NCI-H748 treated with DMSO at 0.1 percent for 48 hours (cell line): ENCODE measurements at regions not wholly inside any gene's neighbourhood (a gene's known extent, or its start where the extent isn't known, plus 50 kb on each side); places are given as distances from the start of the nearest gene placed in this dataset.
A peak's percentile ranks its signal among the peaks of the same experiment; 100 is the strongest.
"Not testable (repeated sequence)": the region's sequence is repeated elsewhere in the genome, so short reads cannot be mapped to it uniquely, and the experiment has no call there.

Experiments
- DNase-seq: peaks from one replicate; lab custom pipeline; 2025; lab: John Stamatoyannopoulos, UW

DNA sequence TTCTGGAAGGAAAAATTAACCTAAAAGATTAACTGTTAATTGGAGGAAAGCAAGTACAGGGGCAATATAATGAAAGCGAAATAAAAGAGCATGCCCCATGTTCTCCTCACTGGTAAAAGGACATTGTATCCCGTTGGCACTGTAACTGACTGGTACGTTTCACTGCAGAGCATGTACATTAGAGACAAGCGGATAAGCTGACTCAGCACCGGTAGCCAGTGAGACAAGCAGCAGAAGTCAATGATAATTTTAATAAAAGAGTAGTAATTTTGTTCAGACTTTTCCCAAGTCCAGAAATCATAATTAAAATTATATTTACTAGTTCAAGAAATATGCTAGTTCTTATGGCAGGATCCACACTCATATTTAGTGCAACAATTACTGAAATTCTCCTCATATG, 161.5 kb upstream of the VWC2 start:
- no peak for DNase-seq

DNA sequence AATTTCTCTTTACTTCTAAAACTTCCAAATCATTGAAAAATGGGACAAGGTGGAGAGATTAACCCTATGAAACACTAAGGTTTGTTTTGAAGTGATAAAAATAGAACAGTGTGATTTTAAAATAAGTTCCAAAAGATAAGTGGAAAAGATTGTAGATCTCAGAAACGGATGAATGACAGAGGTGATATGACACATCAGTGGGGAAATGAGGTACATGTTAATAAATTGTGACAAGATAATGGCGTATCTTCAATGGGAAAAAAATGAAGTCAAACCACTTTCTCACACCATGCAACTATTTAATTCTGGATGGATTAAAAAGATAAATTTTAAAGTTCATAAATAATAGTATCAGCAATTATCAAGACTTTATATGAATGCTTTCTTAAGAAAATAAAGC, 159.7 kb upstream of the VWC2 start:
- no peak for DNase-seq

DNA sequence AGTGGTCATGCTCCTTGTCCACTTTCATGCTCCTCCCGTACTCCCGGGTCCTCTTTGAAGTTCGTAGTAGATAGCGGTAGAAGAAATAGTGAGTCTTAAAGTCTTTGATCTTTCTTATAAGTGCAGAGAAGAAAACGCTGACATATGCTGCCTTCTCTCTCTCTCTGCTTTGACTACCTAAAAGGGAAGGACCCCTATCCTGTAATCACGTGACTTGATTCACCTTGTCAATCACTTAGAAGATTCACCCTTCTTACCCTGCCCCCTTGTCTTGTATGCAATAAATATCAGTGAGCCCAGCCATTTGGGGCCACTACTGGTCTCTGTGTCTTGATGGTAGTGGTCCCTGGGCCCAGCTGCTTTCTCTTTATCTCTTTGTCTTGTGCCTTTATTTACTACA, 158.5 kb upstream of the VWC2 start:
- not testable (repeated sequence) for DNase-seq

DNA sequence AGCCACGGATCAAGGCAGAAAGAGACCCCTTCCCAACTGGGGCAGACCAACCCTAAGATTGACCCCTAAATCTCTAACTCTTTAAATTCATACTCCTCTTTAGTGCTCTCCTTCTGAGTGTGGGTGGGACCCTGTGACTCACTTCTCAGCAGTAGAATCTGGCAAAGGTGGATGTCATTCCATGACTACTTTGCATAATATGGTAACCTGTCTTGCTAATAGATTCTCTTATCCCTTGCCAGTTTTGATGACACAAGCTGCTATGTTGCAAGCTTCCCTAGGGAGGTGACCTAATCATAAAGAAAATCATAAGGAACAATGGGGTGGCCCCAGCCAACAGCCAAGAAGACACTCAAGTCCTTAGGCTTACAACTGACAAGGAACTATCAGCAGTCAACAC, 155.4 kb upstream of the VWC2 start:
- DNase-seq = no peak

DNA sequence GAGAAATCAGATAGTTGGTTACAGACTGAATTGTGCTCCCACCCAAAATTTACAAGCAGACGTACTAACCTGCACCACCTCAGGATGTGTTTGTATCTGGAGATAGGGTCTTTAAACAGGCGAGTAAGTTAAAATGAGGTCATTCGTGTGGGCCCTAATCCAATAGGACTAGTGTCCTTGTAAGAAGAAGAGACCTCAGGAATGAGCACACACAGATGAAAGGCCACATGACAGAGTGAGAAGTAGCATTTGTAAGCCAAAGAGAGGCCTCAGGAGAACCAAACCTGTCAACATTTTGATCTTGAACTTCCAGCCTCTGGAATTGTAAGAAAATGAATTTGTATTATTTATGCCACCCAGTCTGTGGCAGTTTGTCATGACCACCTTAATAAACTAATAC, 149.5 kb upstream of the VWC2 start:
- no peak for DNase-seq

DNA sequence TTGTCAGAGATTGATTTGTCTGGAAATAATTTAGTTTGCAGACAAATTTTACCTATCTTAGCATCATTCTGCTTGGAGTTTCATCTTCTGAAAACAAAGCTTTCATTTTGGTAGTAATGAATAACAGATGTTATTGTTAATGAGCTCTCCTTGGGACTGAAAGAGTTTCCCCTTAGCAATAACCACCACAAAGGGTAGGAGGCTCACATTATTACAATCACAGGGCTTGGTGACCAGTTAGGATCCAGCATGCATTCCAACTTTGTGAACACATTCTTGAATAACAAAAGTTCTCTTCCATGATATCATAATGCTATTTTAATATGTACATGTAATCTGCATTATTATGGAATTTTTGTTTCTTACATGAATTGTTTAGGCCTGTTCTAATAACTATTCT, 148.8 kb upstream of the VWC2 start:
- DNase-seq = no peak

DNA sequence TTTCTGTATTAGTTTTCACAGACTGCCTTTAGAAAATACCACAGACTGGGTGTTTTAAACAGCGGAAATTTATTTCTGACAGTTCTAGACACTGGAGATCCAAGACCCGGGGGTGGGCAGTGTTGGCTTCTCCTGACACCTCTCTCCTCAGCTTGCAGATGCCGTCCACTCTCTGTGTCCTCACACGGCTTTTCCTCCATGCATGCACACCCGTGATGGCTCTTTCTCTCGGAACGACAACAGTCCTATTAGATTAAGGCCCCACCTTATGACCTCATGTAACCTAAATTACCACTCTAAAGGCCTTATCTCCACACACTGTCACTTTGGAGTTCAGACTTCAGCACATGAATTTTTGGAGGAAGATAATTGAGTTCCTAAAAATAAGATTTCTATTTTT, 142.9 kb upstream of the VWC2 start:
- no peak for DNase-seq

DNA sequence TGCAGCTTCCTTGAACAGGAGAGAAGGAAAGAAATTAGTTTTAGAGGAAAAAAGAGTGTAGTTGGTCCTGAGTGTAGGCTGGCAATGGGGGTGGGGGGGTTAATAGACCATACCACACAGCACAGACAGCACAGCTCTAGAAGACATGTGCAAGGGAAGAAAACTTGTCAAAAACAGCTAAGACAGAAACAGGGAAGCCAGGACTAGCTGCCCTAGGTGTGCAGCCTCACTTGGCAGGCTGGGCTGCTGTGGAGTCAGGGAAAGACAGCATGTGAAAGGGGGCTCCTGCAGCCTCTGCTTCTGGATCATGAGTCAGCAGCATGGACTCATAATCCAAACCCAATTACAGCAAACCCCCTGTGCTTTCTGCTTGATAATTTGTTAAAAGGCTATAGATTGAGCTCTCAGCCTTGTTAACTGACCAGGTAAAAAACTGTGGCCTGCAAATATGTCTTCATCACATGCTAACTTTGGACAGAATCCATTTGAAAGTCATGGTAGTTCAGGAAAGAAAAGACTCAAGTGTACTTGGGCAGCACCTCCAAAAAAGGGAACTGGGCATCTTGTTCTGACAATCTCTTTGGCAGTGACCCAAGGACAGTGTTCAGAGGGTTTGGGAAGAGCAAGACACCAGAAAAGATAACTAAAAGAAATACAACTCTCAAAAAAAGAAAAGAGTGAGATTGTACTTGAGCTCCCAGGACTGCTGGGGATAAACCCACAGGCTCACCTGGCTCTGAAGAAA, 142.2 kb upstream of the VWC2 start:
- DNase-seq = no peak

DNA sequence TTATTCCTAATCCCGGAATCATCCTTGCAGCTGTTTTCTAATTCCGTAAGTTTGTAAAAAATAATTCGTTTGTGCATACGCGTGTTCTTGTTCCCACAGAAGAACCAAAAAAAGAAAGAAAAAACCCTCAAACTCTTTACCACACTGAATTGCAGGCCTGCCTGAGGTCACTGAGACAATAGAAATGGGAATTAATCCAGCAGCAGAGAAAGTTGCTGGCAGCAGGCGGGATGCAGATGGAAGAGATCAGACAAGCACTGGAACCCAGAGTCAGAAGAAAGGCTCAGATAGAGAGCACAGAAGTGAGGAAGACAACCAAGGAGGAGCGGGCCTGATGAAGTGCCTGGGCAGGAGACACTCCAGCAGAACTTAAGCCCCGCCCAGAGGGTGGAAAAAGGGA, 141.5 kb upstream of the VWC2 start:
- no peak for DNase-seq

DNA sequence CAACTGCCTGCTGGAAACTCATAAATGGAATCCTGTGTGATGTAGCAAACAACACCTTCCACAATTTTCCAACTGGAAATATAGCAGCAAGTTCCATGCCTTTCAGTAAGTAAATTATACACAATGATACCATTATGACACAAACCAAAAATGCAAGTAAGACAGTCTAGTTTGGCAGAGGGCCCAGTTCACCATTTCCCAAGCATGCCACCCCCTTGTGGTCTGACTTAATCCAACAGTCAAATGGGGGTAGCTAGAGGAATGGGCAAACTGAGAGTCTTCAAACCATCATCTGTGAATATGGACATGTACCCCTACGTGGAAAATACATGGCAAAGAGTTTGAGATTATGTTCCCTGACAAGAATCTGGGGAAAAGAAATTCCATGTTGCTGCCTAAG, 137.6 kb upstream of the VWC2 start:
- no peak for DNase-seq

DNA sequence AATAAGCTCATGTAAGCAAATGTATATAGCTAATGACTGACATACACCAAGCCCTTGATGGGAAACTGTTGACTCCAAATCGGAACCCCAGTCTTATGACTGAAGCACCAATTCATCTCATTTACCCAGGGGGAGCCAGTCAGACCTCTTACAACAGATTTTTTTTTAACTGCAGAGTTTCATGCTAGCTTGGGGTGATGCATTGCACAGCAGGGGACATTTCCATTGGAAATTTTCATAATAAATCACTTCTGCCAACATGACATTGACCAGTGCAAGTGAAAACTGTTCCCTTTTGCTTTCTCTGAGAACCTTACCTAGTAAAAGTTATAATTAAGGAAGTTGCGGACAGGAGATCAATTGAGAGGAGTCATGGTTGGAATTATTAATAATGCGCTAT, 137.0 kb upstream of the VWC2 start:
- DNase-seq = no peak

DNA sequence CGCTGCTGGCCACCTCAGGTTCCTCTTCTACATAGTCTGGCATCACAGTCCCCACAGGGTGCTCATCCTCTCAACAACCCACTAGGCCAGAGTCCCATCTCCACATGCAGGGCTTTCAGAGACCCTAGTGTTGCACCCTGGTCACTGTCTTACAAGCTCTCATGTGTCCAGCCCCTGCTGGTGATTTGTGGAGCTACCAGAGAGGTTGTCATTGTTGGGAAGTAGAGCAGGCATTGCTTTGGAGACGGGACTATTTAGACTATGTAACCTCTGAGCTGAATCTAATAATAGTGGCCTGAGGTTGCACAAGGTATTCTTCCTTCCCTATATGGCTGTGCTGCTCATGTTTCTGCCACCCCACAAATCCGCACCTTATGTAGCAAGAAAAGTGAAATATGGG, 135.3 kb upstream of the VWC2 start:
- DNase-seq = no peak

DNA sequence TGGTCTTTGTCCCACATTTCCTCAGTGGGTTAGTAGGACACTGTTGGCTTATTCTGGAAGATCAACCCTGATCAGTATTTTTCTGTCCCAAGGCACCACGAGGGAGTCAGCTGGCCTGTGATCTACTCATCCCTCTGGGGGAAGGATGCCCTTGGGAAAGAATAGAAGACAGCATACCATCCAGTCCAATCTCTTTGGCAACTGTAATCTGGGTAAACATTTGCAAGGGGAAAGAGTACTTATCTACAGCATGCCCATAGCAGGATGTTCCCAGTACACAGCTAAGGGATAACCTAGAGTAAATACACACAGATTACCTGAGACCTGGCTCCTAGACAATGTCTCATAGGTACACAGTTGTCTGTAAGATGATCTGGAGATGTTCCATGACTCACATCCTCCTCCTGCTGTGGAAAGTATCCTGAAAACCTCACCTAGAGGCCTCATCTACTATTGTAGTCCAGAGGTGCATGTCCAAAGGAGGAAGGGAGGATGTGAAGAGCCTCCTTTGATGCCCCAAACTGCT, 134.3 kb upstream of the VWC2 start:
- DNase-seq = no peak

DNA sequence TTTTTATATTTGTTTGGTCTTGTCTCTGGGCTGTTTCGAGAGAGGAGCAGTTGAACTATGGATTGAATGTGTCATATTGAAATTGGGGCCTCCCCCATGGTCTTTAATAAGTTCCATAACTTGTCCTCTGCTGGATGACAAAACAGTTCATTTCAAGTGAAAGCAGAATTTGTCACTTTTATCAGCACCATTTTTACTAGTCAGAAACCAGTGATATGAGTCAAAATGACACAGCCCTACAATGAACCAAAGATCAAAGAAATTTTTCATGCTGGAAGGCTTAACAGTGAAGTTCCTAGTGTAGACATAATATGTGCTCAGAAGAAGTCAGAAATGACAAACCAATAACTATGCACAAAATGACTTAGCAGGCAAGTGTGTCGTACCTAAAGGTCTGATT, 133.6 kb upstream of the VWC2 start:
- no peak for DNase-seq

DNA sequence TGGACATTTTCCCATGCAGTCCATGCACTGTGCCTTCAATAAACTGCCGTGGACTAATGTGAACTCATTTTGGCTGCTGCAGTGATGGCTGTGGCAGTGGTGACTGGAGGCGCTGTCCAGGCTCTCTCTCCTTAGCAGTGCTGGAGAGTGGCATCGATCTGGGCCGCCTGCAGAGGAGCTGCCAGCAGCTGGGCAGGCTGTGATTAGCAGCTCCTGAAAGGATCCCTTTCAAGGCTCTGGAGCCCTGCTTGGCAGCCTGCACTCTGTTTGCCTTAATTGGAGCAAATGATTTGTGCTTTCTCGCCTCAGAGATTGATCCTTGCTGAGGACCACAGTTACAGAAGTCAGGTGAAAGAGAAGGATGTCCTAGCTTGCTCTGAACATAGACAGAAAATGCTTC, 130.1 kb upstream of the VWC2 start:
- no peak for DNase-seq

DNA sequence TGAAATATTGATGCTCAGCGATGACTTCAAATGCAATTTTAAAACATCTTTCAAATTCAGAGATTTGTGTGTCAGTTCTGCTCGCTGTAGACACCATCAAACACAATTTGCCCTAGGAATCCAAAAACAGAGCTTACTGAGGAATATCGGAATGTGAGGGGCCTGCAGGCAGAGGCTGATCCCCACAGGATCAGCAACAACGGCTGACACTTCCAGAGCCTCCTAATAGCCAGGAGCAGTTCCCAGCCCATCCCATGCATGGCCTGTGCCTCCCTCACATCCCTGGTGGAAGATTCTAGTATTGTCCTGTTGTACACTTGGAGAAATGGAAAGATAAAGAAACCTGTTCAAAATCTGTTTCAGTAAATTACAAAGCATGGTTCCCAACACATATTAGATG, 129.7 kb upstream of the VWC2 start:
- no peak for DNase-seq

DNA sequence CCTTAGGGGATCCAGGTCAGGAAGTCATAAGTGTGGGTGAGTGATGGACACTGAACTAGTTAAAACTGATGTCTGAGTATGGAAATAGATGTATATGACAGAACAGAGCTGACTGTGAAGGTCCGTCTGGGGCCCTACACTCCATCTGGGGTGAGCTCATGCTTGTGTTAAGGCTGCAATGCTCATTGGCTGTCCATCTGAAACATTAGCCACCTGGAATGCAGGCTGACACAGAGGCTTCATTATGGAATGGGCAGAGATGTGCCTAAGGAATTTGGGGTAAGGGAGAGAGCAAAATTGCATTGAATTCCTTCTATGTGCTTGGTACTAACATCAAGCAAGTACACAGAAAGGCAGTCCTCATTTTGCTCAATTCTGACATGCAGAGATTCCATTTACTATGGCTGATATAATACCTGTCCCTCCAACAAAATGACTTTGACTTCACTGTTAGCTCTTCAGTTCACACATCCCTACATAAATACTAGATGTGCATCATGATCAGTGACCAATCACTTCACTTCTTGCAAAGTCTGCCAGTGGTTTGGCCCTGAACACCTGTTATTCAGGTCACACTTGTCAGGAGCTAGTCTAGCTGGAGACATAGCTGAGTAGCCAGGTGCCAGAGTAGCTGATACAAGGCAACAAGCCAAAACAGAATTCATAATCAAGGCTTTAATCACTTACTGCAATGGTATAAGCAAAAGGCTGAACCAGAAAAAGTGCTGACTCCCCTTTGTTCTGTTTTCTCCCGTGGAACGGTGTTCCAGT, 128.9 kb upstream of the VWC2 start:
- no peak for DNase-seq

DNA sequence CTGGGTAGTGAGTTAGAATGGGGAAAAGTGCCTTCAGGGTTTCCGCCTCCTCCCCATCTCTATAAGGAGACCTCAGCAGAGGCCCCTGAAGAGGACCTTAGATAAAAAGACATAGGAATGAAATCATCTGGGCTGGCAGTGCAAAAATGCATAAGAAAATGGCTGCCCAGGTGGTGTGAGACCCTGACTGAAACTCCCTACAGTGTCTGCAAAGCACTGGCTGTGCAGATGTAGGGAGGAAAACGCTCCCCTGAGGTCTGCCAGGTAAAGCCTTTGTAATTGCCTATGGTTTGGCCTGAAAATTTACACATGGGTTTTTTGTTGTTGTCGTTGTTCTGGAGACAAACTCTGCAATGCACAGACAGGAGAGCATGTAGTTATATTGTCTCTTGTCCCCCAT, 128.1 kb upstream of the VWC2 start:
- no peak for DNase-seq

DNA sequence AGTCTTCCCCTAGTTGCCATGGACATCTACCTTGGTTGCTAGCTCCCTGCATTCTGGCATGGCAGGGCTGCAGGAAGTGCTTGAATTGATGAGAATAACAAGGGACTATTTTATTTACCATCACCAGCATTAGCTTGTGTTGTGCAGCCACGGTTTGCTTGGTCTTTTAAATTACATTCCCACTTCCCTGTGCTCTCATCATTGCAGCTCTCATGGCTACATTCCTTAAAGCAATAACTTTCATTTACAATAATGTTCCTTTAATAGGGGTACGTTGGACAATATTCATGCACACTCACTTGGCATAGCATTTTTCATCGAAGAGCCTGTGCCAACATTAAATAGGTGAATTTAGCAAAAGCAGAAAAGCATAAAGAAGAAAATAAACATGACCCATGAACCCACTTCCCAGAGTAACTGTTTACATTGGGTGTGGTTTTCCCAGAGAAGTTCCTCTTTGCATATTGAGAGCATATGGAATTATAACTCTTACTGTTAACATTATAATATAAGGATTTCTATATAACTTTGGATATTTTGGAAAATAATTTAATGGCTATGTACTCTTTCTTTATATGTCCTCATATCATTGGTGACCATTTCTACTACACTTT, 113.2 kb upstream of the VWC2 start:
- DNase-seq = peak; percentile 71

DNA sequence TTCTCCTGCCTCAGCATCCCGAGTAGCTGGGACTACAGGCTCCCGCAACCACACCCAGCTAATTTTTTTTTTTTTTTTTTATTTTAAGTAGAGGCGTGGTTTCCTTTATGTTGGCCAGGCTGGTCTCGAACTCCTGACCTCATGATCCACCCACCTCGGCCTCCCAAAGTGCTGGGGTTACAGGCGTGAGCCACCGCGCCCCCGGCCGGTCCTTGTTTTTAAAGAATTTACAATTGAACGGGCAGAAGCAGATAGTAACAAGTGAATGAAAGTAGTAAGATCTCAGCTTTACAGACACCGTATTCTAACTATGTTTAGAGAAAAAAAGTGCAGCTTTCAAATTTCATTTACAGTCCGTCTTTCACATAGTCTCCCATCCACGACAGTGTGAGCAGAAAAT, 112.5 kb upstream of the VWC2 start:
- DNase-seq = no peak

DNA sequence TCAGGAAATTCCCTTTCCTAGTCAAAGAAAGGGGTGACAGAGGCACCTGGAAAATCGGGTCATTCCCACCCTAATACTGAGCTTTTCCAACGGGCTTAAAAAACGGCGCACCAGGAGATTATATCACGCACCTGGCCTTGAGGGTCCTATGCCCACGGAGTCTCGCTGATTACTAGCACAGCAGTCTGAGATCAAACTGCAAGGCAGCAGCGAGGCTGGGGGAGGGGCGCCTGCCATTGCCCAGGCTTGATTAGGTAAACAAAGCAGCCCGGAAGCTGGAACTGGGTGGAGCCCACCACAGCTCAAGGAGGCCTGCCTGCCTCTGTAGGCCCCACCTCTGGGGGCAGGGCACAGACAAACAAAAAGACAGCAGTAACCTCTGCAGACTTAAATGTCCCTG, 107.5 kb upstream of the VWC2 start:
- DNase-seq = not testable (repeated sequence)

DNA sequence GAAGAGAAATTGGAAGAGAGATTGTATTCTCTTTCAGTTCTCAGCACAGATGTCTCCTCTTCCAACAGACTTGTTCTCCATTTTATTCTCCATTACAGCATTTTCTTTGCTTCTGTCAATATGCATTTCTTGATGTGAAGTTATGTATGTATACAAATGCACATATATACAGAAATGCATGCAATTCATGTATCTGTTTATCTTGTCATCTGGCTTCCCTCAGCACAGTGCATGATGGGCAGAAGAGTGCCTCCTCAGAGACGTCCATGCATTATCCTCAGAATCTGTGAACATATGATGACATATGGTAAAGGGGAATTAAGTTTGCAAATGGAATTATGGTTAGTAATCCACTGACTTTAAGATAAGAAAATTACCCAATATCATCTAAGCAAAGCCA, 106.7 kb upstream of the VWC2 start:
- DNase-seq = no peak

DNA sequence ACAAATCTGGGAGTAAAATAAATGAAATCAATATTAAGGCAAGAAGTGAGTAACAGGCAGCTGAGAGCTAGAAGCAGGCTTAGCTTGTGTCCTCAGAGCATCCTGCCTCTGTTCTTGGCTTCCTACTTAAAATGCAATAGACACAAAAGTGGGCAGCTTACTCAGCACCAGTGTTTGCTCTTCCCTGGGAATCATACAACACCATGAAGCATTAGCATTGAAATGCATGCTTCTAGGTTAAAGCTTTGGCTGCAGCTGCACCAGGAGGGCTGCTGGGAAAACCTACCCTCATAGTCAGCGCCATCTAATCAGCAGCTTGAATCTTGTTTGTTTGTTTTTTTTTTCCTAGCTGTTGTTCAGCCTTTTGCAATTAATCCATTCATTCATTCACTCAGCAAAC, 104.2 kb upstream of the VWC2 start:
- DNase-seq = no peak
